Fibroblast of the aortic adventitia (primary cell): ENCODE measurements at regions not wholly inside any gene's neighbourhood (a gene's known extent, or its start where the extent isn't known, plus 50 kb on each side); places are given as distances from the start of the nearest gene placed in this dataset.
"Not testable (repeated sequence)": the region's sequence is repeated elsewhere in the genome, so short reads cannot be mapped to it uniquely, and the experiment has no call there.

ENCODE experiments used
- DNase-seq: peaks from one replicate; pipeline ENCODE4 v3.0.0-alpha.2; 2010; ENCODE audit warnings: low read depth
- H3K4me3 ChIP-seq: 2 replicates; pipeline ENCODE4 v1.5.1; 2011; ENCODE audit warnings: low read depth, mild to moderate bottlenecking, control low read depth, low read length, moderate library complexity
- TF ChIP-seq, protein P1 (sequence below): IDR thresholded peaks from 2 replicates; pipeline ENCODE4 v1.5.1; 2011; ENCODE audit warnings: mild to moderate bottlenecking, low read length, control low read depth, inconsistent platforms; ENCODE audit not compliant: insufficient read depth

DNA sequence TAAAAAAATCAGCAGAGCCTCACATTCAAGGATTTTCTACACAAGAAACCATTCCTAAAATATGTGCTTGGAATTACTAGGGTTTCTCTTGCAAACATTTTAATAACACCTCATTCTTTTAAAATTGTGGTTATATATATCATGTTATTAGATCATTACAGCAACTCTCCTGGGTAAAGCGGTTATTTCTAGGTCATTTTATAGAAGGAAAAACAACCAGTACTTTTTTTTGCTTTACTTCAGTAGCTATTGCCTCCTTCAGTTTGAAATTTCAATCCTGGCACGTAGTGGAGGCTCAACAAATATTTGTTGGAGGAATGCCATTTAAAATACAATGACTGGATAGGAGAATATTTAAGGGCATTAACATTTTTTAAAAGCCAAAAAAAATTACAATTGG, 220.6 kb downstream of the CDRT15L2 start:
- no peak overlapping the region for H3K4me3 ChIP-seq
- TF ChIP-seq, protein P1, sequence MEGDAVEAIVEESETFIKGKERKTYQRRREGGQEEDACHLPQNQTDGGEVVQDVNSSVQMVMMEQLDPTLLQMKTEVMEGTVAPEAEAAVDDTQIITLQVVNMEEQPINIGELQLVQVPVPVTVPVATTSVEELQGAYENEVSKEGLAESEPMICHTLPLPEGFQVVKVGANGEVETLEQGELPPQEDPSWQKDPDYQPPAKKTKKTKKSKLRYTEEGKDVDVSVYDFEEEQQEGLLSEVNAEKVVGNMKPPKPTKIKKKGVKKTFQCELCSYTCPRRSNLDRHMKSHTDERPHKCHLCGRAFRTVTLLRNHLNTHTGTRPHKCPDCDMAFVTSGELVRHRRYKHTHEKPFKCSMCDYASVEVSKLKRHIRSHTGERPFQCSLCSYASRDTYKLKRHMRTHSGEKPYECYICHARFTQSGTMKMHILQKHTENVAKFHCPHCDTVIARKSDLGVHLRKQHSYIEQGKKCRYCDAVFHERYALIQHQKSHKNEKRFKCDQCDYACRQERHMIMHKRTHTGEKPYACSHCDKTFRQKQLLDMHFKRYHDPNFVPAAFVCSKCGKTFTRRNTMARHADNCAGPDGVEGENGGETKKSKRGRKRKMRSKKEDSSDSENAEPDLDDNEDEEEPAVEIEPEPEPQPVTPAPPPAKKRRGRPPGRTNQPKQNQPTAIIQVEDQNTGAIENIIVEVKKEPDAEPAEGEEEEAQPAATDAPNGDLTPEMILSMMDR, result no peak
- no peak for DNase-seq

DNA sequence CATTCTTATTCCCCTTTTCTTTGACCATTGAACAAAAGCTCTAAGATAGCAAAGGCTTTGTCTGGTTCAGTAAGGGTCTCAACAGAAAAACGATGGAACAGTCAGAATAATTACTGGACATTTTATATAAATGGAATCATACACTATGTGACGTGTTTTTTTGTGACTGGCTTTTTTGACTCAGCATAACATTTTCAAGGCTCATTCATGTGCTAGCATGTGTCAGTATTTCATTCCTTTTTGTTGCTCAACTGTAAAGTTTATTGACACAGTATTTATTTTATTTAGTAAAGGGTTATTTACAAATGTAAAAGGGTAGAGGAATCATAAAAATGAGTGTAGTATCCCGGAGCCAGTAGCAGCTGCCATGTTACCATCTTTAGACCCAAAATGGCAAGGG, 226.2 kb downstream of the CDRT15L2 start:
- H3K4me3 ChIP-seq, result no peak overlapping the region
- no peak for DNase-seq

DNA sequence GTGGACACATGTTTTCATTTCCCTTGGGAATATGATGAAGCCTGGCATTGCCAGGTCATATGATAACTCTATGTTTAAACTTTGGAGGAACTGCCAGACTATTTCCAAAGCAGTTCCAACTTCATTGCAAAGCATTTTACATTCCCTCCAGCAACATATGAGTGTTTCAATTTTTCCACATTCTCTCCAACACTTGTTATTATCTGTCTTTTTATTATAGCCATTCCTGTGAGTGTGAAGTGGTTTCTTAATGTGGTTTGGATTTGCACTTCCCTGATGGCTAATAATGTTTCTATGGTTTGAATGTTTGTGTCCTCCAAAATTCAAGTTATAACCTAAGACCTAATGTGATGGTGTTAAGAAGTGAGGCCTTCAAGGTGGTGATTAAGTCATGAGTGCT, 228.0 kb downstream of the CDRT15L2 start:
- DNase-seq, H3K4me3 ChIP-seq: not testable (repeated sequence)

More for the DNA sequence above, 226.2 kb downstream of the CDRT15L2 start:
- TF ChIP-seq, protein P1, result no peak

DNA sequence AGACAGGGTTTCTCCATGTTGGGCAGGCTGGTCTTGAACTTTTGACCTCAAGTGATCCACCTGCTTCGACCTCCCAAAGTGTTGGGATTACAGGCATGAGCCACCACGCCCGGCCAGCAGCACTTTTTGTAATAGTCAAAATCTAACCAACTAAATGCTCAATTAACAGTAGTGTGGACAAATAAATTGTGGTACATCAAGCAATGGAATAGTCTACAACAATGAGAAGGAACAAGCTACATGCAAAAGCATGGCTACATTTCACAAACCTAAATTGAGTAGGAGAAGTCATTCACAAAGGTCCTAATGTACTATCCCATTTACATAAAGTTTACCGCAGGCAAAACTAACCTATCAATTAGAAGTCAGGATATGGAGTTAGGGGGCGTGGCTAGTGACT, 227.4 kb downstream of the USP22 start:
- not testable (repeated sequence) for H3K4me3 ChIP-seq, DNase-seq

GRCh38 chr17:20823905-20824304, 218.9 kb downstream of the USP22 start:
- H3K4me3 ChIP-seq, result no peak overlapping the region
- DNase-seq, result no peak
- TF ChIP-seq, protein P1, result no peak

DNA sequence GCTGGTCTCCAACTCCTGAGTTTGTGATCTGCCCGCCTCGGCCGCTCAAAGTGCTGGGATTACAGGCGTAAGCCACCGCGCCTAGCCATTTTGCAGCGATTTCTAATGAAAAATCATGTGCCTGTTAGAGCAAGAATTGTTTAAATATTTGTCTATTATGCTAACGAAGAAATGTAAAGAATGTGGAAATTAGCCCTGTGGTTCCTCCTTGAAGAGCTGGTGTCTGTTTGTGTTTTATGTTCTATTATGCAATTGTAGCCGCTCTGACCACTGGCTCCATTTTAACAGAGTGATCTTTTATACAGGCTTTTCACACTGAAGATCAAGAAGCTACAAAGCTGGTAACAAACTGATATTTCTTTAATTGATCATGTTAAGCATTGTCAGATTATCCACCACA, 217.3 kb downstream of the USP22 start:
- TF ChIP-seq, protein P1, result no peak
- H3K4me3 ChIP-seq, result no peak overlapping the region
- no peak for DNase-seq

- H3K4me3 ChIP-seq, DNase-seq: not testable (repeated sequence)
Measured at GRCh38 chr17:20840453-20840852, 202.4 kb downstream of the USP22 start.

- not testable (repeated sequence) for DNase-seq, H3K4me3 ChIP-seq
Measured at GRCh38 chr17:20840987-20841865, 201.6 kb downstream of the USP22 start.

- not testable (repeated sequence) for DNase-seq, H3K4me3 ChIP-seq
Measured at GRCh38 chr17:20842012-20842411, 200.8 kb downstream of the USP22 start.

DNA sequence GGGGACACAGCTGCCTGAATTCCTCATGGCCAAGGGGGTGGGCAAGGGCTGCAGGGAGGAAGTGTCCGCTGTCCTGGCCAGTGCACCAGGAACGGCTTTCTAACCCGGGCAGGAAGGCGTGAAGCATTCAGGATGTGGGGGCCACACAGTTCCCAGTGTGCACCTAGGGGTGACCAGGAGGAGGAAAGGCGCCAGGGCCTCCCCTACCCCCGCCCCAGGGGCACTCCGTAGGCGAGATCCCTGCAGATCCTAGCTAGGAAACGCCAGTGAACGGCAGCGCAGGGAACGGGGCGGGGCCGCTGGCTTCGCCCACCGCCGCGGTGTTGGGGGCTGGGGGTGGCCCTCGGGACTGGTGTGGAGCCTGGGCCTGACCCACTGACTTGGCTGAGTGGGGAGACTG, 199.6 kb downstream of the USP22 start:
- not testable (repeated sequence) for H3K4me3 ChIP-seq, DNase-seq

DNA sequence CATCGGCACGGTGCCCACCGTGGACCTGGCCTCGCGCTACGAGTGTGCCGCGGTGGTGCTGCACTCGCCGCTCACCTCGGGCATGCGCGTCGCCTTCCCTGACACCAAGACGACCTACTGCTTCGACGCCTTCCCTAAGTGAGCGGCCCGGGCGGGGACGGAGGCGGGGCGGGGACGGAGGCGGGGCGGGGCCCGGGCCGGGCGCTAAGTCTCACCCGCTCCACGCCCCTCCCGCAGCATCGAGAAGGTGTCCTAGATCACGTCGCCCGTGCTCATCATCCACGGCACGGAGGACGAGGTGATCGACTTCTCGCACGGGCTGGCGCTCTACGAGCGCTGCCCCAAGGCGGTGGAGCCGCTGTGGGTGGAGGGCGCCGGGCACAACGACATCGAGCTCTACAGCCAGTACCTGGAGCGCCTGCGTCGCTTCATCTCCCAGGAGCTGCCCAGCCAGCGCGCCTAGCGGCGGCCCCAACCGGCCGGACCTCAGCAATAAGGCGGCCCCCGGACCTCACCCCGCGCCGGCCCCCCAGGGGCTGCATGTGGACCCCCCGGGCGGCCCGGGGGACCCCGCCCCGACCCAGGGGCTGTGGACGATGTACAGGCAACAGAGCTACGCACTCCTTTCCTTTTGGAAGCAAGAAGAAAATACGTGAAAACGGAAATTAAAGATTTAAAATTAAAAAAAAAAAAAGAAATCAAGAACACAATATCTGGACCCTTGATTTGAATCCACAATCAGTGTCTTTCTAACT, 198.8 kb downstream of the USP22 start:
- H3K4me3 ChIP-seq, DNase-seq: not testable (repeated sequence)
